SK-N-SH treated with all-trans-retinoic acid at 6 μM for 48 hours (cell line): ENCODE measurements at regions not wholly inside any gene's neighbourhood (a gene's known extent, or its start where the extent isn't known, plus 50 kb on each side); places are given as distances from the start of the nearest gene placed in this dataset.
"Not testable (repeated sequence)": the region's sequence is repeated elsewhere in the genome, so short reads cannot be mapped to it uniquely, and the experiment has no call there.

Experiments
- ATAC-seq: fragments of 200-7000 bp; cut with Tn5 transposase; 3 replicates; pipeline ENCODE4 v1.9.1; 2020; ENCODE audit warnings: mild to moderate bottlenecking, moderate library complexity
- BACH2 ChIP-seq: fragments of 250-450 bp; sonication (Bioruptor Pico); IDR thresholded peaks from 2 replicates; pipeline ENCODE4 v1.9.0; 2021; ENCODE audit warnings: mild to moderate bottlenecking, borderline replicate concordance
- CSDC2 ChIP-seq: fragments of 250-450 bp; sonication (Bioruptor Pico); IDR thresholded peaks from 2 replicates; pipeline ENCODE4 v1.5.0; 2020; ENCODE audit warnings: mild to moderate bottlenecking, moderate library complexity
- ESRRG ChIP-seq: fragments of 250-450 bp; sonication (Bioruptor Pico); IDR thresholded peaks from 2 replicates; pipeline ENCODE4 v1.6.1; 2021; ENCODE audit warnings: mild to moderate bottlenecking
- GLIS3 ChIP-seq: fragments of 250-450 bp; sonication (Bioruptor Pico); IDR thresholded peaks from 2 replicates; pipeline ENCODE4 v1.5.0; 2020; ENCODE audit warnings: mild to moderate bottlenecking, moderate library complexity
- ISL1 ChIP-seq: fragments of 250-450 bp; sonication (Bioruptor Pico); IDR thresholded peaks from 2 replicates; pipeline ENCODE4 v2.1.2; 2022; ENCODE audit warnings: mild to moderate bottlenecking, moderate library complexity
- OSR1 ChIP-seq: fragments of 250-450 bp; sonication (Bioruptor Pico); IDR thresholded peaks from 2 replicates; pipeline ENCODE4 v1.8.0; 2022; ENCODE audit warnings: moderate library complexity, mild to moderate bottlenecking, inconsistent platforms
- PPARA ChIP-seq: fragments of 250-450 bp; sonication (Bioruptor Pico); IDR thresholded peaks from 2 replicates; pipeline ENCODE4 v1.5.0; 2020; ENCODE audit warnings: mild to moderate bottlenecking, borderline replicate concordance
- RARB ChIP-seq: fragments of 250-450 bp; sonication (Bioruptor Pico); IDR thresholded peaks from 2 replicates; pipeline ENCODE4 v1.8.0; 2021; ENCODE audit warnings: mild to moderate bottlenecking, moderate library complexity
- SNAI2 ChIP-seq: fragments of 250-450 bp; sonication (Bioruptor Pico); IDR thresholded peaks from 2 replicates; pipeline ENCODE4 v1.5.0; 2020; ENCODE audit warnings: mild to moderate bottlenecking, moderate library complexity
- TCF4 ChIP-seq: fragments of 250-450 bp; sonication (Bioruptor Pico); IDR thresholded peaks from 2 replicates; pipeline ENCODE4 v1.8.0; 2021; ENCODE audit warnings: mild to moderate bottlenecking, moderate library complexity, borderline replicate concordance
- TOX ChIP-seq: fragments of 250-450 bp; sonication (Bioruptor Pico); IDR thresholded peaks from 2 replicates; pipeline ENCODE4 v1.8.0; 2021; ENCODE audit warnings: mild to moderate bottlenecking, moderate library complexity, borderline replicate concordance
- ZC3H10 ChIP-seq: fragments of 250-450 bp; sonication (Bioruptor Pico); IDR thresholded peaks from 2 replicates; pipeline ENCODE4 v1.5.1; 2021; ENCODE audit warnings: mild to moderate bottlenecking, moderate library complexity
- ZFP3 ChIP-seq: fragments of 250-450 bp; sonication (Bioruptor Pico); IDR thresholded peaks from 2 replicates; pipeline ENCODE4 v1.5.0; 2020; ENCODE audit warnings: mild to moderate bottlenecking, moderate library complexity
- ZFP30 ChIP-seq: fragments of 450-650 bp; formaldehyde crosslinking; IDR thresholded peaks from 2 replicates; pipeline ENCODE4 v1.5.0; 2022; ENCODE audit warnings: mild to moderate bottlenecking, moderate library complexity
- ZNF565 ChIP-seq: fragments of 450-650 bp; formaldehyde crosslinking; conservative IDR thresholded peaks from 2 replicates; pipeline ENCODE4 v1.5.0; 2020; ENCODE audit warnings: low read depth, mild to moderate bottlenecking, moderate library complexity
- ZNF70 ChIP-seq: fragments of 450-650 bp; formaldehyde crosslinking; IDR thresholded peaks from 2 replicates; pipeline ENCODE4 v1.5.0; 2020; ENCODE audit warnings: mild to moderate bottlenecking, moderate library complexity
- ZNF8 ChIP-seq: fragments of 450-650 bp; formaldehyde crosslinking; IDR thresholded peaks from 2 replicates; pipeline ENCODE4 v1.5.0; 2020; ENCODE audit warnings: mild to moderate bottlenecking, moderate library complexity
- TF ChIP-seq, protein P1 (sequence below): fragments of 250-450 bp; sonication (Bioruptor Pico); IDR thresholded peaks from 2 replicates; pipeline ENCODE4 v1.5.1; 2021; ENCODE audit warnings: mild to moderate bottlenecking, moderate library complexity
- TF ChIP-seq, protein P2 (sequence below): fragments of 250-450 bp; sonication (Bioruptor Pico); IDR thresholded peaks from 2 replicates; pipeline ENCODE4 v1.8.0; 2021; ENCODE audit warnings: low read depth, mild to moderate bottlenecking, moderate library complexity, borderline replicate concordance
- TF ChIP-seq, protein P3 (sequence below): fragments of 250-450 bp; sonication (Bioruptor Pico); IDR thresholded peaks from 2 replicates; pipeline ENCODE4 v1.8.0; 2020; ENCODE audit warnings: mild to moderate bottlenecking, moderate library complexity, borderline replicate concordance
- TF ChIP-seq, protein P4 (sequence below): fragments of 250-450 bp; sonication (Bioruptor Pico); IDR thresholded peaks from 2 replicates; pipeline ENCODE4 v1.5.0; 2020; ENCODE audit warnings: mild to moderate bottlenecking, moderate library complexity

DNA sequence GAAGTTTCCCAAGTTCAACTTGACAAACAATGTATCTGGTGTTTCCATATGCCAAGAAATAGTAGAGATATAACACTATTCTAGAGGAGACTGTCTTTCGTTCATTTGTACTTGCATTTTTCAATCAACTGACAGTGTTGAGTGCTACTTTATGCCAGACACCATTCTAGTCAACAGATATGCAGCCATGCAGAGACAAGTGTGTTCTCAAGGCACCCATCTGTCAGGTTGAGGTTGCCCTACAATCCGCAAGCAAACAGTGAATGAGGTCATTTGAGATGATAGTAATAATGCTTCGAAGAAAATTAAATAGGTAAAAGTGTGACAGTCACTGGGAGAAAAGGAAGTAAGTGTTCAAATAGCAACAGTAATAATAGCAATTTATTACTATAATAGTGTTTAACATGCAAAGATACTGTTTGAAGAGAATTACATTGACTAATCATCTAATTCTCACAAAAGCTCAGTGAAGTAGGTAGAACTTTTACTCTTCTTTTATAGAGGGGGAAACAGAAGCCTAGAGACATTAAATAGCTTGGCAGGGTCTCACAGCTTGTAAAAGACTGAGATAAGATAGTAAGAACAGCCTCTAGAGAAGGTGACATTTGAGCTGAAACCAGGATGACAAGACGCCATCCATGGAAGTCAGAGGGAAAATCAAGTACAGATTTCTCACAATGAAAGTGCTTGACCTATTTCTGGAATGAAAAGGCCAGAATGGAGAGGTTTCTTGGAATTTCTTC is 936.9 kb downstream of the SORCS3 start:
- no peak for TF ChIP-seq TOX (CRISPR knock-in tag)
- TF ChIP-seq BACH2, result no peak
- no peak for TF ChIP-seq ZFP3
- no peak for TF ChIP-seq ZNF70
- TF ChIP-seq GLIS3 (CRISPR knock-in tag), result no peak
- no peak for TF ChIP-seq RARB (CRISPR knock-in tag)
- no peak for TF ChIP-seq ZNF565
- TF ChIP-seq, protein P1, sequence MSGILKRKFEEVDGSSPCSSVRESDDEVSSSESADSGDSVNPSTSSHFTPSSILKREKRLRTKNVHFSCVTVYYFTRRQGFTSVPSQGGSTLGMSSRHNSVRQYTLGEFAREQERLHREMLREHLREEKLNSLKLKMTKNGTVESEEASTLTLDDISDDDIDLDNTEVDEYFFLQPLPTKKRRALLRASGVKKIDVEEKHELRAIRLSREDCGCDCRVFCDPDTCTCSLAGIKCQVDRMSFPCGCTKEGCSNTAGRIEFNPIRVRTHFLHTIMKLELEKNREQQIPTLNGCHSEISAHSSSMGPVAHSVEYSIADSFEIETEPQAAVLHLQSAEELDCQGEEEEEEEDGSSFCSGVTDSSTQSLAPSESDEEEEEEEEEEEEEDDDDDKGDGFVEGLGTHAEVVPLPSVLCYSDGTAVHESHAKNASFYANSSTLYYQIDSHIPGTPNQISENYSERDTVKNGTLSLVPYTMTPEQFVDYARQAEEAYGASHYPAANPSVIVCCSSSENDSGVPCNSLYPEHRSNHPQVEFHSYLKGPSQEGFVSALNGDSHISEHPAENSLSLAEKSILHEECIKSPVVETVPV (CRISPR knock-in tag), result no peak
- no peak for TF ChIP-seq ZC3H10 (CRISPR knock-in tag)
- TF ChIP-seq CSDC2 (CRISPR knock-in tag), result no peak
- TF ChIP-seq ZFP30, result no peak
- TF ChIP-seq ESRRG (CRISPR knock-in tag), result no peak
- no peak for TF ChIP-seq TCF4 (CRISPR knock-in tag)
- TF ChIP-seq, protein P2, sequence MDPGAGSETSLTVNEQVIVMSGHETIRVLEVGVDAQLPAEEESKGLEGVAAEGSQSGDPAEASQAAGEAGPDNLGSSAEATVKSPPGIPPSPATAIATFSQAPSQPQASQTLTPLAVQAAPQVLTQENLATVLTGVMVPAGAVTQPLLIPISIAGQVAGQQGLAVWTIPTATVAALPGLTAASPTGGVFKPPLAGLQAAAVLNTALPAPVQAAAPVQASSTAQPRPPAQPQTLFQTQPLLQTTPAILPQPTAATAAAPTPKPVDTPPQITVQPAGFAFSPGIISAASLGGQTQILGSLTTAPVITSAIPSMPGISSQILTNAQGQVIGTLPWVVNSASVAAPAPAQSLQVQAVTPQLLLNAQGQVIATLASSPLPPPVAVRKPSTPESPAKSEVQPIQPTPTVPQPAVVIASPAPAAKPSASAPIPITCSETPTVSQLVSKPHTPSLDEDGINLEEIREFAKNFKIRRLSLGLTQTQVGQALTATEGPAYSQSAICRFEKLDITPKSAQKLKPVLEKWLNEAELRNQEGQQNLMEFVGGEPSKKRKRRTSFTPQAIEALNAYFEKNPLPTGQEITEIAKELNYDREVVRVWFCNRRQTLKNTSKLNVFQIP (CRISPR knock-in tag), result no peak
- TF ChIP-seq OSR1 (CRISPR knock-in tag), result no peak
- TF ChIP-seq ZNF8 (CRISPR knock-in tag), result no peak
- TF ChIP-seq, protein P3, sequence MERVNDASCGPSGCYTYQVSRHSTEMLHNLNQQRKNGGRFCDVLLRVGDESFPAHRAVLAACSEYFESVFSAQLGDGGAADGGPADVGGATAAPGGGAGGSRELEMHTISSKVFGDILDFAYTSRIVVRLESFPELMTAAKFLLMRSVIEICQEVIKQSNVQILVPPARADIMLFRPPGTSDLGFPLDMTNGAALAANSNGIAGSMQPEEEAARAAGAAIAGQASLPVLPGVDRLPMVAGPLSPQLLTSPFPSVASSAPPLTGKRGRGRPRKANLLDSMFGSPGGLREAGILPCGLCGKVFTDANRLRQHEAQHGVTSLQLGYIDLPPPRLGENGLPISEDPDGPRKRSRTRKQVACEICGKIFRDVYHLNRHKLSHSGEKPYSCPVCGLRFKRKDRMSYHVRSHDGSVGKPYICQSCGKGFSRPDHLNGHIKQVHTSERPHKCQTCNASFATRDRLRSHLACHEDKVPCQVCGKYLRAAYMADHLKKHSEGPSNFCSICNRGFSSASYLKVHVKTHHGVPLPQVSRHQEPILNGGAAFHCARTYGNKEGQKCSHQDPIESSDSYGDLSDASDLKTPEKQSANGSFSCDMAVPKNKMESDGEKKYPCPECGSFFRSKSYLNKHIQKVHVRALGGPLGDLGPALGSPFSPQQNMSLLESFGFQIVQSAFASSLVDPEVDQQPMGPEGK (CRISPR knock-in tag), result no peak
- no peak for TF ChIP-seq PPARA (CRISPR knock-in tag)
- TF ChIP-seq, protein P4, sequence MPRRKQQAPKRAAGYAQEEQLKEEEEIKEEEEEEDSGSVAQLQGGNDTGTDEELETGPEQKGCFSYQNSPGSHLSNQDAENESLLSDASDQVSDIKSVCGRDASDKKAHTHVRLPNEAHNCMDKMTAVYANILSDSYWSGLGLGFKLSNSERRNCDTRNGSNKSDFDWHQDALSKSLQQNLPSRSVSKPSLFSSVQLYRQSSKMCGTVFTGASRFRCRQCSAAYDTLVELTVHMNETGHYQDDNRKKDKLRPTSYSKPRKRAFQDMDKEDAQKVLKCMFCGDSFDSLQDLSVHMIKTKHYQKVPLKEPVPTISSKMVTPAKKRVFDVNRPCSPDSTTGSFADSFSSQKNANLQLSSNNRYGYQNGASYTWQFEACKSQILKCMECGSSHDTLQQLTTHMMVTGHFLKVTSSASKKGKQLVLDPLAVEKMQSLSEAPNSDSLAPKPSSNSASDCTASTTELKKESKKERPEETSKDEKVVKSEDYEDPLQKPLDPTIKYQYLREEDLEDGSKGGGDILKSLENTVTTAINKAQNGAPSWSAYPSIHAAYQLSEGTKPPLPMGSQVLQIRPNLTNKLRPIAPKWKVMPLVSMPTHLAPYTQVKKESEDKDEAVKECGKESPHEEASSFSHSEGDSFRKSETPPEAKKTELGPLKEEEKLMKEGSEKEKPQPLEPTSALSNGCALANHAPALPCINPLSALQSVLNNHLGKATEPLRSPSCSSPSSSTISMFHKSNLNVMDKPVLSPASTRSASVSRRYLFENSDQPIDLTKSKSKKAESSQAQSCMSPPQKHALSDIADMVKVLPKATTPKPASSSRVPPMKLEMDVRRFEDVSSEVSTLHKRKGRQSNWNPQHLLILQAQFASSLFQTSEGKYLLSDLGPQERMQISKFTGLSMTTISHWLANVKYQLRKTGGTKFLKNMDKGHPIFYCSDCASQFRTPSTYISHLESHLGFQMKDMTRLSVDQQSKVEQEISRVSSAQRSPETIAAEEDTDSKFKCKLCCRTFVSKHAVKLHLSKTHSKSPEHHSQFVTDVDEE (CRISPR knock-in tag), result no peak
- no peak for ATAC-seq

DNA sequence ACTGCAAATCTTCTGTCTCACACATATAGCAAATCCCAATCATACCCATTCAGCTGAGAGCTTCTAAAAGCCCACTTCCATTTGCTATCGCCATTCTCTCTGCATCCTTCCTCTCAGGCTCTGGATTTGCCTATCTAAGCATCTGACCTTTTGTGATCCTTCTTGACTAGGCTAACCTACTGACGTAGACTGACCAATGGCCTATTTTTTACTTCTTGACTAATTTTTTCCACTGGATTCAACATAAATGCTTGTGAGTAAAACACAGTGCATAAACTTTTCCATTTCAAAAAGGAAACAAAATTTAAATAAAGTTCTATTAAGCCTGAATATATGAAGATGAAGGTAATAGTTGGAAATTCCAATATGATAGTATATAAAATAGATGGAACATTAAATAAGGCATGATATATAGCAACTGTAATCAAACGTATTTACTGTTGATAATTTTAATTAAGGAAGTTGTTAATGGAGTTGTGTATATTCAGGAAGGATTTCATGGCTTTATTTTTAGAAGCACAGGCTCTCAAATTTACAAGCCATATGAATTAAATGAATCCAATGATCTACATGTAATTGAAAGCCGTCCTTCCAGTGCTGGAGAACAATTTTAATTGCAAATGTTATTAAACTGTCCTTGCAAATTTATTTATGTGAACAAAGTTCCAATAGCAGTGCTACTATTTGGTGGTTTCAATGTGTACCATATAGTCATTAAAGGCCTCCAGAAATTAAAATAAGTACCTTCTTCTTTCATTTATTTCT is 918.4 kb downstream of the SORCS3 start:
- ATAC-seq, result no peak
- no peak for TF ChIP-seq ESRRG (CRISPR knock-in tag)
- TF ChIP-seq CSDC2 (CRISPR knock-in tag), result no peak
- no peak for TF ChIP-seq ISL1 (CRISPR knock-in tag)
- TF ChIP-seq ZFP3, result no peak
- TF ChIP-seq BACH2, result no peak
- no peak for TF ChIP-seq OSR1 (CRISPR knock-in tag)
- no peak for TF ChIP-seq ZFP30
- no peak for TF ChIP-seq PPARA (CRISPR knock-in tag)
- TF ChIP-seq ZC3H10 (CRISPR knock-in tag), result no peak
- no peak for TF ChIP-seq SNAI2 (CRISPR knock-in tag)
- TF ChIP-seq TOX (CRISPR knock-in tag), result no peak
- TF ChIP-seq, protein P1 (CRISPR knock-in tag), result no peak
- TF ChIP-seq GLIS3 (CRISPR knock-in tag), result no peak
- TF ChIP-seq, protein P3 (CRISPR knock-in tag), result no peak
- no peak for TF ChIP-seq TCF4 (CRISPR knock-in tag)
- no peak for TF ChIP-seq ZNF70

DNA sequence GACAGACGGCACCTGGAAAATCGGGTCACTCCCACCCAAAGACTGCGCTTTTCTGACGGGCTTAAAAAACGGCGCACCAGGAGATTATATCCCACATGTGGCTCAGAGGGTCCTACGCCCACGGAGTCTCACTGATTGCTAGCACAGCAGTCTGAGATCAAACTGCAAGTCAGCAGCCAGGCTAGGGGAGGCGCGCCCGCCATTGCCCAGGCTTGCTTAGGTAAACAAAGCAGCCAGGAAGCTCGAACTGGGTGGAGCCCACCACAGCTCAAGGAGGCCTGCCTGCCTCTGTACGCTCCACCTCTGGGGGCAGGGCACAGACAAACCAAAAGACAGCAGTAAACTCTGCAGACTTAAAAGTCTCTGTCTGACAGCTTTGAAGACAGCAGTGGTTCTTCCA is 909.4 kb downstream of the SORCS3 start:
- ATAC-seq, result not testable (repeated sequence)
